Mesendoderm (in vitro differentiated cells): ENCODE measurements at regions not wholly inside any gene's neighbourhood (a gene's known extent, or its start where the extent isn't known, plus 50 kb on each side); places are given as distances from the start of the nearest gene placed in this dataset. TPM values are rescaled to one million over a fixed set of nuclear protein-coding genes. Genes with fewer than 3 reads are reported as not detected.

ENCODE experiments used
- DNase-seq: peaks from one replicate; pipeline ENCODE4 v3.0.0; 2013
- H2AK5ac ChIP-seq: 2 replicates; pipeline ENCODE4 v1.6.1; 2013; ENCODE audit warnings: low read length, inconsistent platforms
- H2BK120ac ChIP-seq: 2 replicates; pipeline ENCODE4 v1.6.1; 2013; ENCODE audit warnings: low read depth, mild to moderate bottlenecking, low read length, moderate library complexity, mixed read lengths
- H2BK15ac ChIP-seq: replicated peaks from 2 replicates; pipeline ENCODE4 v1.6.1; 2013; ENCODE audit warnings: low read depth, mild to moderate bottlenecking, moderate library complexity
- H2BK5ac ChIP-seq: 2 replicates; pipeline ENCODE4 v1.6.1; 2013; ENCODE audit warnings: low read length, inconsistent platforms
- H3K18ac ChIP-seq: 2 replicates; pipeline ENCODE4 v1.6.1; 2013; ENCODE audit warnings: mild to moderate bottlenecking, low read length, mixed read lengths
- H3K23ac ChIP-seq: one replicate; pipeline ENCODE4 v1.6.1; 2013; ENCODE audit warnings: low read length
- H3K27ac ChIP-seq: 2 replicates; pipeline ENCODE4 v1.5.1; 2013; ENCODE audit warnings: low read depth, mild to moderate bottlenecking, inconsistent platforms, low read length, moderate library complexity
- H3K27me3 ChIP-seq: 2 replicates; pipeline ENCODE4 v1.6.1; 2013; ENCODE audit warnings: low read length, control low read depth, mild to moderate bottlenecking, inconsistent platforms; ENCODE audit not compliant: insufficient read depth, poor library complexity
- H3K36me3 ChIP-seq: 2 replicates; pipeline ENCODE4 v1.6.1; 2013; ENCODE audit warnings: low read length, inconsistent platforms; ENCODE audit not compliant: control insufficient read depth, insufficient read depth
- H3K4ac ChIP-seq: one replicate; pipeline ENCODE4 v1.6.1; 2013; ENCODE audit warnings: low read depth, mild to moderate bottlenecking, low read length, moderate library complexity
- H3K4me1 ChIP-seq: 2 replicates; pipeline ENCODE4 v1.6.1; 2013; ENCODE audit warnings: low read depth, low read length, inconsistent platforms; ENCODE audit not compliant: control insufficient read depth
- H3K4me2 ChIP-seq: 2 replicates; pipeline ENCODE4 v1.6.1; 2013; ENCODE audit warnings: low read length
- H3K4me3 ChIP-seq: 2 replicates; pipeline ENCODE4 v1.5.1; 2013; ENCODE audit warnings: mild to moderate bottlenecking, low read length
- H3K56ac ChIP-seq: one replicate; pipeline ENCODE4 v1.6.1; 2013; ENCODE audit warnings: low read length
- H3K79me1 ChIP-seq: 2 replicates; pipeline ENCODE4 v1.6.1; 2013; ENCODE audit warnings: low read length, inconsistent platforms
- H3K79me2 ChIP-seq: 2 replicates; pipeline ENCODE4 v1.6.1; 2013; ENCODE audit warnings: mild to moderate bottlenecking, low read length; ENCODE audit not compliant: control insufficient read depth, insufficient read depth
- H3K9ac ChIP-seq: 2 replicates; pipeline ENCODE4 v1.6.1; 2013; ENCODE audit warnings: low read length, inconsistent platforms
- H4K5ac ChIP-seq: one replicate; pipeline ENCODE4 v1.6.1; 2013; ENCODE audit warnings: low read length
- H4K8ac ChIP-seq: one replicate; pipeline ENCODE4 v1.6.1; 2013; ENCODE audit warnings: low read depth, mild to moderate bottlenecking, control low read depth, low read length, moderate library complexity
- WGBS: extraction: QIAGEN DNeasy Blood & Tissue Kit; methylation state at CpG from one replicate; pipeline ENCODE4 v1.1.7; 2013; ENCODE audit warnings: low lambda C conversion rate, missing lambda C conversion rate; ENCODE audit not compliant: insufficient coverage; ENCODE audit errors: extremely low coverage; 5-methylcytosine and 5-hydroxymethylcytosine counted together
- small RNA-seq: library from polyadenylated mRNA; stranded (forward); fragments of <200 nt; extraction: miRNeasy Mini kit (QIAGEN cat#:217004); gene quantifications from one replicate; pipeline ENCODE3, GENCODE V24; 2013; ENCODE audit not compliant: insufficient read depth

- no peak overlapping the region for H3K4me3 ChIP-seq
- H3K27ac ChIP-seq = no peak overlapping the region
- H4K5ac ChIP-seq = no peak overlapping the region
- H3K79me2 ChIP-seq = no peaks in the 10 kb centered on the region
- H2BK15ac ChIP-seq = no peak overlapping the region
- no peaks in the 10 kb centered on the region for H3K79me1 ChIP-seq
- DNase-seq = no peak
- H3K18ac ChIP-seq = no peak overlapping the region
- H3K4me1 ChIP-seq = no peaks in the 10 kb centered on the region
- no peaks in the 10 kb centered on the region for H3K36me3 ChIP-seq
- H2AK5ac ChIP-seq = no peak overlapping the region
- no peaks in the 10 kb centered on the region for H3K27me3 ChIP-seq
- no peak overlapping the region for H3K56ac ChIP-seq
- no peak overlapping the region for H3K23ac ChIP-seq
- H3K4ac ChIP-seq = no peak overlapping the region
- H3K9ac ChIP-seq = no peak overlapping the region
- WGBS = no CpG with 5 or more reads among the region's 12 CpGs
- no peak overlapping the region for H2BK120ac ChIP-seq
- H2BK5ac ChIP-seq = no peak overlapping the region
- no peak overlapping the region for H3K4me2 ChIP-seq
- H4K8ac ChIP-seq = no peak overlapping the region
These were observed 54.0 kb upstream of the GTF3A start for GRCh38 chr13:27370305-27370872.

DNA sequence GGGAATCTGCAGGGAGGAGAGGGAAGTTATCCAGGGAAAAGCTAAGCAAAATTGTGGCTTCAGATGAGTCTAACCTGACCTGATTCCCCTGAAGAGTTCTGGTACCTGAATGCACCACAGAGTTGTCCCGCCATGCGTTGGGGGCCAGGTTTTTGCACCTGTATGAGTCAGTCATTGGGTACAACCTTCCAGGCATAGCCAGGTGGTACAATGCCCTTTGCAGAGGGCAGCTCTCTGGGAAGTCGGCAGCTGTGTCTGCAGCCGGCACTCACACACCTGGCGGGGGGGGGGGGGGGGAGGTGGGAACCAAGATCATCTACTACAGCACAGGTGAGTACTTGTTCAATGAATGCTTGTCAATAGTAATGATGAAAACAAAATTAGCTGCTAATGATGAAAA, 52.5 kb upstream of the GTF3A start:
- Histone ChIP-seq H3K56ac (no peak overlapping the region), H2BK5ac (no peak overlapping the region), H3K36me3 (no peaks in the 10 kb centered on the region), H3K23ac (no peak overlapping the region), H4K5ac (no peak overlapping the region), H3K4me2 (no peak overlapping the region), H2AK5ac (no peak overlapping the region), H4K8ac (no peak overlapping the region), H2BK120ac (no peak overlapping the region), H3K79me1 (no peaks in the 10 kb centered on the region), H3K79me2 (no peaks in the 10 kb centered on the region), H3K9ac (no peak overlapping the region), H3K18ac (no peak overlapping the region), H2BK15ac (no peak overlapping the region), H3K27ac (no peak overlapping the region), H3K27me3 (no peaks in the 10 kb centered on the region), H3K4ac (no peak overlapping the region), H3K4me1 (no peaks in the 10 kb centered on the region), H3K4me3 (no peak overlapping the region)
- no CpG with 5 or more reads among the region's 5 CpGs for WGBS
- no peak for DNase-seq

DNA sequence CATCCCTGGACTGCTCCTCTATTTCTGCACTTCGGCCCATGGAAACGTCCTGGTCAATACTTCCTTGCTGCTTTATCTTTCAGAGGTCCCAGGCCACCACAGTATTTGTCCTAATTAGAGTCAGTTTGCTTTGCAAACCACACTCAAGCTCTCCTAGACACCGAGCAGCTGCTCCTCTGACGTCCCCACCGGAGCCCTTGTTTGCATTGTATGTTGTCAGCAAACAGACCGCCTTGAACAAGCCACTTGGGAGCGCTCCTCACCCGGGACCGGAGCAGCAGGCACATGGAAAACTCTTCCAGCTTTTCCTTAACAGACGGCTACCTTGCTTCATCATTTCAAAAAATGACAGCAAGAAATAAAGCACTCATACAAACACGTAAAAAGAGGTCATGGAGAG, 51.5 kb upstream of the GTF3A start:
- no peaks in the 10 kb centered on the region for H3K27me3 ChIP-seq
- H2BK5ac ChIP-seq = no peak overlapping the region
- no peak overlapping the region for H4K5ac ChIP-seq
- H3K56ac ChIP-seq = no peak overlapping the region
- H3K4me3 ChIP-seq = no peak overlapping the region
- H2BK120ac ChIP-seq = no peak overlapping the region
- H2AK5ac ChIP-seq = no peak overlapping the region
- H3K9ac ChIP-seq = no peak overlapping the region
- H3K36me3 ChIP-seq = no peaks in the 10 kb centered on the region
- WGBS = no CpG with 5 or more reads among the region's 11 CpGs
- no peak overlapping the region for H3K4ac ChIP-seq
- H3K23ac ChIP-seq = no peak overlapping the region
- H2BK15ac ChIP-seq = no peak overlapping the region
- H3K27ac ChIP-seq = no peak overlapping the region
- H3K79me1 ChIP-seq = no peaks in the 10 kb centered on the region
- H3K79me2 ChIP-seq = no peaks in the 10 kb centered on the region
- H3K4me2 ChIP-seq = no peak overlapping the region
- no peak overlapping the region for H3K18ac ChIP-seq
- no peak overlapping the region for H4K8ac ChIP-seq
- H3K4me1 ChIP-seq = no peaks in the 10 kb centered on the region
- DNase-seq = no peak

DNA sequence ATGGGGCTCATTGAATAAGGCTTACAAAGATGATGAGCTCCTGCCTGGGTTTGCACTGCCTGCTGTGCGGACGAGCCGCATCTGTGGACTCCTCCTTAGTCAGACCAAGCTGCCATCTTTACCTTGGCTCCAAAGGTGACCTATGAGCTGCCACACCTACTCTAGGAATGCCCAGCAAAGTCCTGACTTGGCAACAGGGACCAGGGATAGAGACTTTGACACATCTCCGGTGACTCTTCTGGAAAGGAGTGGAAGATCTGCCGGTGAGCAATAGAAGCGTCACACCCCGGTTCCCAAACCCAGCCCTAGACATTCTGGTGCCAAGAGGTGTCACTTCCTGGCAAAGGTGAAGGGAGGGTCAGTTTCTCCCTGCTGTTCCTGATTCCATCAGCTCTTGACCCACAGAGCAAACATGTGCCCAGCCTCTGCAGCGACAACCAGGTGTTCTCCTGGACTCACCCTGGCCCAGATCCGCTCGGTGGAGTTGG, 50.2 kb upstream of the GTF3A start:
- Histone ChIP-seq H3K27ac (no peak overlapping the region), H3K9ac (no peak overlapping the region), H2AK5ac (no peak overlapping the region), H3K18ac (no peak overlapping the region), H2BK15ac (no peak overlapping the region), H2BK120ac (no peak overlapping the region), H4K8ac (no peak overlapping the region), H3K4ac (no peak overlapping the region), H3K27me3 (no peaks in the 10 kb centered on the region), H2BK5ac (no peak overlapping the region), H3K79me1 (no peaks in the 10 kb centered on the region), H3K4me3 (no peak overlapping the region), H4K5ac (no peak overlapping the region), H3K4me1 (no peaks in the 10 kb centered on the region), H3K4me2 (no peak overlapping the region), H3K36me3 (no peaks in the 10 kb centered on the region), H3K79me2 (no peaks in the 10 kb centered on the region), H3K56ac (no peak overlapping the region), H3K23ac (no peak overlapping the region)
- DNase-seq = no peak
- WGBS = no CpG with 5 or more reads among the region's 10 CpGs

Small RNA genes lying in the stretch of these regions (small RNA-seq; reads per million reads assigned to genes)
- not detected for gene RNU6-70P
